Skin epidermis (tissue), 12 donors: ENCODE measurements at regions not wholly inside any gene's neighbourhood (a gene's known extent, or its start where the extent isn't known, plus 50 kb on each side); places are given as distances from the start of the nearest gene placed in this dataset.
"Not testable (repeated sequence)": the region's sequence is repeated elsewhere in the genome, so short reads cannot be mapped to it uniquely, and the experiment has no call there.

Experiments used
- H3K27ac ChIP-seq, 21 experiments: fragments of 200-600 bp; sonication (generic) in 11 of 21; one replicate each; pipeline ENCODE4 v1.5.0; 2020; ENCODE audit warnings: mild to moderate bottlenecking in 3 of 21, inconsistent platforms in 2 of 21, moderate library complexity in 2 of 21
- H3K4me3 ChIP-seq, 7 experiments: fragments of 200-600 bp; sonication (generic) in 2 of 7; one replicate each; pipeline ENCODE4 v1.5.0; 2020; ENCODE audit warnings: inconsistent platforms in 2 of 7, mild to moderate bottlenecking in 2 of 7, moderate library complexity in 1 of 7

- no peak overlapping the region for H3K27ac ChIP-seq
- H3K4me3 ChIP-seq: no peak overlapping the region
These were observed 153.5 kb upstream of the KIF2A start for GRCh38 chr5:62152394-62153087.

- no peak overlapping the region for H3K4me3 ChIP-seq
- no peak overlapping the region for H3K27ac ChIP-seq
These were observed 151.2 kb upstream of the KIF2A start for GRCh38 chr5:62154758-62155157.

DNA sequence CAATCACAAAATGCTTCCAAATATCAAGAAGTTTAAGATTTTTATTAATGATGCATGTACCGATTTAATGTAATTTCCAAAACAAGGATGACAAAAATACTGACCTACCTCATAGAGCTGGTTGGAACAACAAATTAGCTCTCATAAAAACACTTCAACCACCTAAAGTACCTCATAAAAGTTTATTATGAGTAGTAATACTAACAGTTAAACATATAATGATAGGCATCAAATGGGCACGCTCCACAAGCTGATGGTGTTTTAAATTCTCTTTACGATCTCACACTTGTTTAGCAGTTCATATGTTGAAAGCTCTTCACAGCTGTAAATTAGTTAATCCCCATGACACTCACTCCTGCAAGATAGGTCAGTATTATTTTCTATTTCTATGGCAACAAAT, 150.0 kb upstream of the KIF2A start:
- Histone ChIP-seq H3K4me3 (no peak overlapping the region), H3K27ac (no peak overlapping the region)

DNA sequence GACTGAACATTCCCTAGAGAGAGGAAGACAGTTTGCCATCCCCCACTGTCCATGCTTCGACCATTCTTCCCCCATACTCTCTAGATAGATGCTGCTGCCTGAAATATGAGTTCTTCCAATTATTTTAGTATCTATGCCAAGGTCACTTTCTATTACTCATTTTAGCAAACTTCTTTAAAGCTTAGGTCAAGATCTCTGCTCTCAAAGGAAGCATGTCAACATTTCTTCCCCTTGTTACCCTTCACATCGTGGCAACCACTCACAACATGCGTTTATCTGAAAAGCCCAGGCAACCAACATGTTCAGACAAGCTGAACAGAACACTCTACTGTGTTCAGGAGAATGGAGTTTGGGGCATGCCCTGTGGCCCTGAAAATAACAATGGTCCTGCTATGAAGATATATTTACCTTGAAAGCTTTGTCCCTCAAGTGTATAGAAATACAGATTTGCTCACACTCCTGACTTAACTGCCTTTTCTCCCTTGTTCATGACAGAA, 138.4 kb upstream of the KIF2A start:
- Histone ChIP-seq H3K4me3 (no peak overlapping the region), H3K27ac (no peak overlapping the region)

DNA sequence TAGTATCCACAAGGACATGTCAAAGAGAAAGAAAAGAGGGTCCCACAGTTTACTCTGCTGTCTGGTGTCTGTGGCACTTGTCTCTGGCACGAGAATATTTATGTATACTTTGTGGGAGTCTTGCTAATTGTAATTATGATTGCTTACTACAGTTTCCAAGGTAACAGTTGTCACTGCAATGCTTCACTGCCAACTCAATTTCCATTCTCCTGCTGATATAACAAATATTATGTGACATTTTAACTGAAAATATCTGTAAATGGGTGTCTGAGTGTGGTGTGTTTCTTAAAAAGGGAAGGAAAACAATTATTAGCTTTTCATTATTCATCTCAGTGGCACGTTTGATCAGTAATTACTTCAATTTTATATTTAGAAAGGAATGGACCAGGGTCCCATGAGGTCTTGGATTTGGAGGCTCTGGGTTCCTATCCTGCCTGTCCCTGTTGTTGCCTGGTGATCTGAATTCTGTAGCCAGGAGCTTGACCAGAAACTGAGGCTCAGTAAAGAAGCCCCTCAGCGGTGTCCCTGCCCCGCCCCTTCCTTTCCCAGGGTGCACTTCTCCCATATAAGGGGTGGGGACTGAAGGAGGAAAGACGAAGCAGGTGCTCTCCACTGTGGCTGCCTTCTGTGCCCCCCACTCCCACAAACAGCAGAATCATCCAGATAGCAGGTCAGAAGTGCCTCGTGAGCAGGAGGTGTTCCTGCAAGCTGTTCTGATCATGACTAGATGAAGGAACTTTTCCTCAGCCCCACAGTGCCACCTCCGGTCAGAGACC, 137.3 kb upstream of the KIF2A start:
- Histone ChIP-seq H3K4me3 (no peak overlapping the region), H3K27ac (no peak overlapping the region)

DNA sequence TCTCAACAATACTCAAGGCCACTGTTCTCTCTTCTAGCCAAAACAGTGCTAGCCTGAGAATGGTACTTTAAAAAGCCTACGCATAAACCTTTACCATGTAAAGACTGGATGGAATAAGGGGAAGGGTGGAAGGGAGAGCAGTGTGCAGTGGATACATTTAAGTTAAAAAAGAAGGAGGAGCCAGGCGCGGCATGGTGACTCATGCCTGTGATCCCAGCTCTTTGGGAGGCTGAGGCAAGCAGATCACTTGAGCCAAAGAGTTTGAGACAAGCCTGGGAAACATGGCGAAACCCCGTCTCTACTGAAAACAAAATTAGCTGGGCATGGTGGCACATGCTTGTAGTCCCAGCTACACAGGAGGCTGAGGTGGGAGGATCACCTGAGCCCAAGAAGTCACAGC, 127.7 kb upstream of the KIF2A start:
- H3K27ac ChIP-seq: no peak overlapping the region

DNA sequence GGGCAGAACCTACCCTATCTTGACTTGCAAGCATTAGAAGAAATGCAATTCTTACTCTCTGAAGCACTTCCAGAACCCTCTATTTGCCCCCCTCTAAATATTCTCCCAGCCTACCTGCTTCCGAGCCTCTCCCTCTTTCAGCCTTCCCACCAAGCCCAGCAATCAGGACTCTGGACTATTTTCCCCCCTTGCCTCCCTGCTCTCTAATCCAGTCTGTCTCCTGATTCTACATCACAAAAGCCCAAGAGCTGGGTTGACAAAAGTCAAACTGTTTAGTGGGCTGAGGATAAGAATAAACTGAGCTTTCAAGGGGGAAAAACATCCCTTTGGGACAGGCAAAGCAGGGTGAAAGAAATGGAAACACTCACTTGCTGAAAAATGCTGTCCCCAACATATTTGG, 123.2 kb upstream of the KIF2A start:
- H3K27ac ChIP-seq: no peak overlapping the region
- H3K4me3 ChIP-seq: no peak overlapping the region

More for the DNA sequence above, 127.7 kb upstream of the KIF2A start:
- no peak overlapping the region for H3K4me3 ChIP-seq

- H3K27ac ChIP-seq: no peak overlapping the region
- H3K4me3 ChIP-seq: no peak overlapping the region
These were observed 122.3 kb upstream of the KIF2A start for GRCh38 chr5:62183727-62184126.

- Histone ChIP-seq H3K27ac (no peak overlapping the region), H3K4me3 (no peak overlapping the region)
These were observed 121.6 kb upstream of the KIF2A start for GRCh38 chr5:62184444-62184843.

DNA sequence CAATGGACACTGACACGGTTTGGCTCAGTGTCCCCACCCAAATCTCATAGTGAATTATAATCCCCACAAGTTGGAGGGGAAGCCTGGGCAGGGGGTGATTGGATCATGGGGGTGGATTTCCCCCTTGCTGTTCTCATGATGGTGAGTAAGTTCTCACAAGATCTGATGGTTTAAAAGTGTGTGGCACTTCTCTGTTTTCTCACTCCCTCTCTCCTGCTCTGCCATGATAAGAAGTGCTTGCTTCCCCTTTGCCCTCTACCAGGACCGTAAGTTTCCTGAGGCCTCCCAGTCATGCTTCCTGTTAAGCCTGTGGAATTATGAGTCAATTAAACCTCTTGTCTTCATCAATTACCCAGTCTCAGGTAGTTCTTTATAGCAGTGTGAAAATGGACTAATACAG, 115.8 kb upstream of the KIF2A start:
- H3K27ac ChIP-seq: no peak overlapping the region
- H3K4me3 ChIP-seq: no peak overlapping the region

DNA sequence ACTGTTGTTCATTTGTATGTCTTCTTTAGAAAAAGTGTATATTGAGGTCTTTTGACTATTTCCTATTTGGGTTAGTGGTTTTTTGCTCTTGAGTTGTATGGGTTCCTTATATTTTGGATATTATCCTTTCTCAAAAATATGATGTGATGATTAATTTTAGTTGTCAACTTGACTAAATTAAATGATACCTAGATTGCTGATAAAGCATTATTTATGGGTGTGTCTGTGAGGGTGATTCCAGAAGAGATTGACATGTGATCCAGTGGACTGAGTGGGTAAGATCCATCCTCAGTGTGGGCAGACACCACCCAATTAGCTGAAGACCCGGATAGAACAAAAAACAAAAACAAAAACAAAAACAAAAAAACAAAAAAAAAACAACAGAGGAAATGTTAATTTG, 115.1 kb upstream of the KIF2A start:
- H3K27ac ChIP-seq: no peak overlapping the region
- H3K4me3 ChIP-seq: no peak overlapping the region

GRCh38 chr5:62192958-62193357, 113.0 kb upstream of the KIF2A start:
- Histone ChIP-seq H3K27ac (no peak overlapping the region), H3K4me3 (no peak overlapping the region)

- H3K27ac ChIP-seq, H3K4me3 ChIP-seq: not testable (repeated sequence)
These were observed 109.5 kb upstream of the KIF2A start for GRCh38 chr5:62196532-62196931.

DNA sequence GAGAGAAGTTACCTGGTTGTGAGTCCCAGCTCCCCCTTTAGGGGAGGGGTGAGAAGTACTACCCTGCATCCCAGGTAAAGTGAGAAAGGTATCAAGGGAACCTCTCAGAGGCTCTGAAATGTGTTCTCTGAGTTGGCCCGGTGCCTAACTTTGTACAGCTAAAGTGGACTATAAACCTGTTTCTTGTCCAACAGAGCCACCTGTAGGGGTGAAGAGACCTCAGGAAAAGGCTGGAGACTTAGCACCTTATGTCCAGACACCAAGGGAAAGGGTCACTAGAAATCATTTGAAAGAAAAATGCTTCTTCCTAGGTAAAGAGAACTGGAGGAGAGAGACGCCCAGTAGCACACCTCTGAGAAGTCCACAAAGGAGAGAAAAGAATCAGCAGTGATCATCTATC, 108.3 kb upstream of the KIF2A start:
- H3K4me3 ChIP-seq: no peak overlapping the region
- no peak overlapping the region for H3K27ac ChIP-seq

DNA sequence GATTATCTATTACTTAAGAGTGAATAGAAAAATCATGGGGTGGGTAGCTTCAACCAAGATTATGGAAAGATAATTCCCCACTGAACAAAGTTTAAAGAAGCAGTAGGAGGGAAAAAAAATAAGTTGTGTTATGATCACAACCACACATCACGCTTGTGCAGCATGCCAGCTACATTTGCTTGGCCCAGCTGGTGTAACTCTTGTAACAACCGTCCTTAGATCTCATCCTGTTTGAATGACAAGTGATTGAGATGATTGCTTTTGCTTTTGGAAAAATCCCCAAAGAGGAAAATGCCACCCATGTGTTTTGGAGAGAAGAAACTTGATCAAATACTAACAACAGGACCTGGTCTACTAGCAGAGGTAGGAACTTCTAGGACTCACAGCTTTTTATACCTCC, 107.6 kb upstream of the KIF2A start:
- no peak overlapping the region for H3K27ac ChIP-seq
- H3K4me3 ChIP-seq: no peak overlapping the region

DNA sequence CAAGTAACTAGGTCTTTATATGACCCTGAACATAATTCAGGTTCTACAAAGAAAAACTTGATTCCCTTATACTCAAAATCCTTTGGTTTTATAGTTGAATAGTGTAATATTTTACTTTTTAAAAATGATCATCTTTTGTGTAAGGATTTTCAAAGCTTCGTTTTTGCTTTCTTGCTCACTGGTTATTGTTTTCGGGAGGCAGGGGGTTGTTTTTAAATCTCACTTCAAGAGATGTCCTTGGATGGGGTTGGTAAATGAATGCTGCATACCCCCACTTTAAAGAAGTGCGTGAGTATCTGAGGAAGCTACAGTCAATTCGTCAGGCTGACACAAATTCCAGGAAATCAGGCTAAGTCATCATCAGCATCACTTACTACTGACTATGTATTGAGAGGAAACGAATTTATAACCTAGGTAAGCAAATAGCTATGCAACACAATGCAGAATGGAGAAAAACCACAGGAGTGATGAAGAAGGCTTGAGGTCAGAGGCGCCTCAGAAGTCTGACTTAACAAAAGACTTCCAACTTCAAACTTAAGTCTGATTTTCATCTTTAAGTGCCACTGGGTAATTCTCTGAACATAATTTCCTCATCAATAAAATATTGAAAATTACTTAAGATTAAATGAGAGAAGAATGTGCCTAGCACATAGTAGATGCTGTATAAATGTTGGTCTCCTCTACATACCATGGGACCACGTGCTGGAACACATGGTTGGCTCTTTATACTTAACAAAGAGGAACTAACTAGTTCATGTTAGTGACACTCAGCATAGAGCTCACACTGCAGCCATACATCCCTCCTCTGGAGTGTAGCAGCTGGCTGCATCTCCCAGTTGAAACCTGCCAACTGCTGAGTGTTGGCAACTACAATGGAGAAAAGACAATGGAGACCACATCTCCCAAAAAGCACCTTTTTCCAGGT, 106.0 kb upstream of the KIF2A start:
- no peak overlapping the region for H3K27ac ChIP-seq
- H3K4me3 ChIP-seq: no peak overlapping the region

DNA sequence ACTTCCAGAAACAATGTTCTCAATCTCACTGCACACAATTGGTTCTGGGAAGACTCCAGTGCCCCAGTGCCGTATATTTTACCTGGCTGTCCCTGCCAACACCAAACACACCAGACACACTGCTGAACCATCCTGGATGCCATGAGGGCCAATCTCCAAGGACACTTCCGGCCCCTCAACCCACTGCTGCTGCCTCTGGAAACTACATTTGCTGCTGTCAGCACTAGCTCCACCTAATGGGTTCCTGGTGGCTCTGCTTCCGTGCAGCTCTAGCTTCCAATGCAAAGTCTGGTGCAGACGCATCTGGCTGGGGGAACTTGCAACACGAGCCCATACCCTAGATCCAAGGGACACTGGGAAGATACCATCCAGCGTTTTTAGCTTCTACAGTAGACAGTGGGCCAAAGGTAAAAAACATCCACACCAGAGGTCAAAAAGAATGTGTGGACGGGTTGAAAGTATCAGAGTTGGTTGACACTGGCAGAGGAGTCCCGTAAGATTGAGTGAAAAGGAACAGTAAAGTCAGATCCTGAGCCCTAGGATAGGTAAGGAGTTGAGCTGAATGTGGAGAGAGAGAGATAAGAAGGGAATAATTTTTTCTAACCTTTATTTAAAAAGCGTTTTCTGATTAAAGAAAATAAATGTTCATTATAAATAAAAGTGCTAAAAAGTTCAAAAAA, 99.7 kb upstream of the KIF2A start:
- Histone ChIP-seq H3K27ac (no peak overlapping the region), H3K4me3 (no peak overlapping the region)

DNA sequence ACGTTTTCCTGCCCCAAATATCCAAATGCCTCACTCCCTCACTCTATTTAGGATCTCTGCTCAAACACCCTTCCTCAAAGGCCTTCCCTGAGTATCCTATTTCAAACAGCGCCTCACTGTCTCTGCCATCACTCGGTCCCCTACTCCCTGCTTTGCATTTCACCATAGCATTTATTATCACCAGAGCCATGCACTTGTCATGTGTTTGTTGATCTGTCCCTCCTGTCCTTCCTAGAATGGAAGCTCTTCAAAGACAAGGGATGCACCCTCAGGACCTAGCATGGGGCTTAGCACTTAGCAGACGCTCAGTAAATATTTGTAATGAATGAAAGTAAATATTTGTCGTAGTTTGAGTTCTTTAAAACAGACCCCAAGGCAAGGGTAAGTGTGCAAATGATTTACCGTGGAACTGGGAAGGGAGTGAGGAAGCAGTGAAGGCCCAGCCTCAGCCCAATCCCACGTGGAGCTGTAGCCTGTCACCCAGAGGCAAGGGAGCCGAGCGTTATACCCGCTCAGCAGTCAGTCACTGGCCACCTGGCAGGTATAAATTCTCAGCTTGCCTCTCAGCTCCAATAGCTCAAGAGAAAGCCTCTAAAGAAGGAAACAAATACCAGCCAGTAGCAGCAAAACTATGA, 97.7 kb upstream of the KIF2A start:
- Histone ChIP-seq H3K27ac (no peak overlapping the region), H3K4me3 (no peak overlapping the region)

- Histone ChIP-seq H3K4me3 (no peak overlapping the region), H3K27ac (no peak overlapping the region)
These were observed 94.6 kb upstream of the KIF2A start for GRCh38 chr5:62211405-62211804.
